HG02981 (cell line): ENCODE measurements at regions not wholly inside any gene's neighbourhood (a gene's known extent, or its start where the extent isn't known, plus 50 kb on each side); places are given as distances from the start of the nearest gene placed in this dataset.
"Not testable (repeated sequence)": the region's sequence is repeated elsewhere in the genome, so short reads cannot be mapped to it uniquely, and the experiment has no call there.

Source experiments
- ATAC-seq: cut with Tn5 transposase; IDR thresholded peaks from one replicate; pipeline ENCODE4 v1.9.1; 2021; ENCODE audit warnings: mild to moderate bottlenecking, moderate library complexity; ENCODE audit not compliant: unreplicated experiment

- not testable (repeated sequence) for ATAC-seq
Observed at GRCh38 chr3:94648270-94649180, 585.7 kb downstream of the NSUN3 start.

DNA sequence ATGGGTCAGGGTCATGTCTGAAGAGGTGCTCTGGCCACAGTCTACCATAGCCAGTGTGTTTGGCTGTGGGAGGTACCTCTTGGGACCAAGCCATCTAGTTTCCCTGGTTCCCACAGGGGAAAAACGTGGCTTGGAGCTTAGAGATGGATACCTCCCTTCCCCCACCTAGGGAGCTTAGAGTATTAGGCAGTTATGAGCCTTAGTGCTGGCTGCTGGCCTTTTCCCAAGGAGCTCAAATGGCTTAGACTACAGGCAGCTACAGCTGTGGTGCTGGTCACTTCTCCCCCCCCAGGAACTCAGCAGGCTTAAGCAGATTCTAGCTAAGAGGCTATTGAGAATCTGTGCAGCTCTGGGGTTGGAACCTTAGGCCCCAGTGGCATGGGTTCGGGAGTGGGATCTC lies 591.2 kb downstream of the NSUN3 start:
- ATAC-seq = no peak

DNA sequence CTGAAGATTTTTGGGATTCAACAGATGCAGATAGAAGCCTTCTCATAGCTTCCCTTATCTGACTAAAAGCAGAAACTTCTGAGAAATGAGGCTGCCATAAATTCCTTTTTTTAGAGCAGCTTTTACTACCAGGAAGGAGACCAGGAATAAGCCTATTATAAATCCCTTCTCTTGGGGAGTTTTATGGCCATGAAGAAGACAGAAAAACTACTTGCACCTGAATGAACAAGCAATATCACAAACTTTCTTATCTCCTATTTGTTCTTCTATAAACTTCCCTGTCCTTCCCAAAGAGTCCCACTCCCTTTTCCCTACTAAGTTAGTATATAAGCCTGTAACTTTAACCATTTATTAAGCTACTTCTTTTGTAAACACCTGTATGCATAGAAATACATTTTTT lies 603.1 kb downstream of the NSUN3 start:
- ATAC-seq = no peak

DNA sequence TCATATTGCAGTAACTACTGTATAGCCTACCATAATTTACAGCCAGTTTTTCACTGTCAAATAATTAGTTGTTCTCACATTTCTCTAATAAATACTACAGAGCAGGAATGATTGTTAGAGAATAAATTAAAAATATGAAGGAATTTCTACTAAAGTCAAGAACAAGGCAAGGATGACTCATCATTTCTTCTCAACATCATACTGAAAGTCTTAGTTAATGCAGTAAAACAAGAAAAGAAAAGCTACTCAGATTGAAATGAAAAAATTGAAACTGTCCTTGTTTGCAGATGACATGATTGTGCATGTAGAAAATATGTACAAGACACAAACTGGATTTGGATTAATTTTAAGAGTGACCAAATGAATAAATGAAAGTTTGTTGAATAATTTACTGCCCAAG lies 608.2 kb downstream of the NSUN3 start:
- no peak for ATAC-seq

GRCh38 chr3:94673876-94674275 lies 611.0 kb downstream of the NSUN3 start:
- no peak for ATAC-seq

GRCh38 chr3:94686208-94686607 lies 623.3 kb downstream of the NSUN3 start:
- no peak for ATAC-seq

- ATAC-seq = no peak
Observed at GRCh38 chr3:94693997-94694640, 631.3 kb downstream of the NSUN3 start.

DNA sequence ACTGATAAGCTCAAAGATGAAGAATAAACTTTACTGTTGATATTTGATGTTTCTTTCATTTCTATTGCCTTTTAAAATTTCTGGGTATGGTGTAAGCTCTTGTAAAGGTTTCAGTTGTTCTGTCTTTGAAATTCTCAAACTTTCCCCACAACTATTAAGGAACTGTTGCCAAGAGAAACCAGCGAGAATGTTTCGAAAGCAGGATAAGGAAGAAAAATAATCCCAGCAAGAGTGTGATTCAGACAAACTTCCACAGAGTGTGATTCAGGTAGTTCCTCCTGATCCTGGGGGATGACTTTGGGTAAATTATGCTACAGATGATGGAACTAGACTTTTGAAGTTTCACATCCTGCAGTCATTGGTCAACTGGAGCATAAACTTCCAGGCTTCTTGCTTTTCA lies 632.0 kb downstream of the NSUN3 start:
- ATAC-seq = no peak

GRCh38 chr3:94704467-94704866 lies 641.6 kb downstream of the NSUN3 start:
- no peak for ATAC-seq

GRCh38 chr3:94709249-94709902 lies 646.5 kb downstream of the NSUN3 start:
- no peak for ATAC-seq

GRCh38 chr3:94714194-94714593 lies 651.3 kb downstream of the NSUN3 start:
- no peak for ATAC-seq

DNA sequence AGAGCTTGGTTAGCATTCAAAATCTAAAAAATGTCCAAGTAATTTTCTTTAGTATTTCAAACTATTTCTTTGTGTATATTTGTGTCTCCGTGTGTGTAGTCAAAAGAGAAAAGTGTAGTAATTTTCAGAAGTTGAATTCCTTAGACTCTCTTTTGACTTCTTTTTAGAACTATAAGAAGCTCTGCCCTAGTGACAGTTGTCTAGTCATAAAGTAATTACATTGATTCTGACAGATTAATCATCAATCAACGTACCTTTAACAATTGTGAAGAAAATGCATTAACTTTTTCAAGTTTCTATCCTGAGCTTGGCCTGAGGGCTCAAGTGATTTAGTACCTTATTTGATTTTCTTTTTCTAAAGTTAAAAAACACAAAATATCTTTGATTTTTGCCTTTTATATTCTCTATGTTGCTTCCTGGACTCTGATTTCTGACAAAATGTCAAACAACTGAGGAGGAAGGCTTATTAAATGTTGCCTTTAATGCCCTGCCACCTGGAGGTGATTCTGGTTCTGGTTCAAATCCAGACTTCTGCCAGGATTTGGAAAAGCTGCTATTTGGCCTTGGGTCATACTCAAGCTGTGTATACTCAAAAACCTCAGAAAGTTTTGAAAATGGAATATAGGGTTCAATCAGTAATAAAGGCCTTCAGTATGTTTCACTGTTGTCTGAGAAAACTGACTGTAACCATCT lies 653.6 kb downstream of the NSUN3 start:
- ATAC-seq = no peak

DNA sequence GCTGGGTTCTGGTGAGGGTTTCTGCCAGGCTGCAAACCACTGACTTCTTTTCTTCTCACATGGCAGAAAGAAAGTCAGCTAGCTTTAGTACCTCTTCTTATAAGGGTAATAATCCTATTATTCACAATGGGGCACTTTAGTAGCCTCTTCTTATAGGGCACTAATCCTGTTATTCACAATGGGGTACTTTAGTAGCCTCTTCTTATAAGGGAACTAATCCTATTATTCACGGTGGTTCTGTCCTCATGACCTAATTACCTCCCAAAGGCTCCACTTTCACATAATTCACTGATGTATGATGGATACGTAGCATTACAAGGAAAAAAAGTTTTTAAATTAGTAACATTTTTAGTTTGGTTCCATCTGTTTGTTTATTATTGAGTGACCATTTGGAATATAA lies 671.3 kb downstream of the NSUN3 start:
- ATAC-seq = no peak

DNA sequence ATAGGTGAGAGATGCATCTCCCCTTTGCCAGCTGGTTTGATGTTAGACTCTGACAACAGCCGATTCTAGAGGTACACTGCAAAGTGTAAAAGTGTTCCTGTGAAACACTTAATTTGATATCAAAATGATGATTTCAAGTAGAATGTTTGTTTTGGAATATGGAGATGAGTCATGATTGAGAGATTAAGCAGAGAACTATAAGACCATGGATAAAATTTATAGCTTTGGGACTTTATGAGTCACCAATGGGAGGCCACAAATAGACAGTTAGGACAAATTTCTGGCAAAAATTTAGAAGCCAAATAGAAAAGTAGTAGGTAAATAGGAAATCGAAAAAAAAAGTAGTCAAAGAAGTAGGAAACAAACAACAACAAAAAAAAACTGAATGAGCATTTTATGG lies 672.5 kb downstream of the NSUN3 start:
- no peak for ATAC-seq

GRCh38 chr3:94737116-94737515 lies 674.3 kb downstream of the NSUN3 start:
- ATAC-seq = no peak

GRCh38 chr3:94739420-94739819 lies 676.6 kb downstream of the NSUN3 start:
- ATAC-seq = no peak

DNA sequence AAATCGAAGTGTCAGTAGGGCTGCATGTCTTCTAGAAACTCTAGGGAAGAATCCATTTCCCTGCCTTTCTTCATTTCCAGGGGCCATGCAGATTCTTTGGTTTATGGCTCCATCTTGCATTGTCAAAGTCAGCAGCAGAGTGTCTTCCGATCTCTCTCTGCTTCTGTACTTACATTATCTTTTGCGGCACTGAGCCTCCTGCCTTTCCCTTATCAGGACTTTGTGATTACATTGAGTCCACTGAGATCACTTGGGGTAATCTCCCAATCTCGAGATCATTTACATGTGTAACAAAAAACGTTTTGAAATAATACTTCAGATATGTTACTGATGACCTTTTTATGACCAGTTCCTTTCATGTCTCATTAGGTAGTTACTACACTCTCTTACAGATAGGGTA lies 695.9 kb downstream of the NSUN3 start:
- ATAC-seq = no peak

DNA sequence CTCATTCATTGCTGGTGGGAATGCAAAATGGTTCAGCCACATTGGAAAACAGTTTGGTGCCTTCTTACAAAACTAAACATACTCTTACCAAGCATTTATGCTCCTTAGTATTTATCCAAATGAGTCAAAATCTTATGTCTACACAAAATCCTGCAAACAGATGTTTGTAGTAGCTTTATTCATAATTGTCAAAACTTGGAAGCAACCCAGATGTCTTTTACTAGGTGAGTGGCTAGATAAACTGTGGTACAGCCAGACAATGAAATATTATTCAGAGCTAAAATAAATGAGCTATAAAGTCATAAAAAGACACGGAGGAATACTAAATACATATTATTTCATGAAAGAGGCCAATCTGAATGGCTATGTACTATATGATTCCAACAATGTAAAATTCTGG lies 709.5 kb downstream of the NSUN3 start:
- ATAC-seq = no peak

DNA sequence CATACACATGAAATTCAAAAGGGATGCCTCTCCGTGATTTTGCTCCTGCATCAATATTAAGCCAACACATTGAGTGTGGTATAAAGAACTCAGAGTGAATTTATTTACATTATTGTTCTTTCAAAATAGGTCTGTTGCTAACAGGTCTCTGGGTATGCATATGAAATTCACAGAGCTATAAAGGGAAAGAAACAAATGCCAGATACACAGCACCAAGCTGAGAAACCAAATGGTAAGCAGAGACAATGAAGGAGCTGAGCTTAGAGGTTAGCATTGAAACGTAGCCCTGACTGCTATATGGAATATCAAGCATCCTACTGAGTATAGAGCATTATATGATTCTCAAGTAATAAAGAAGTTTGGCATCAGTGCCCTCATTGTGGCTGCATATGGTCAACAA lies 712.9 kb downstream of the NSUN3 start:
- ATAC-seq = no peak

GRCh38 chr3:94776401-94776915 lies 713.6 kb downstream of the NSUN3 start:
- no peak for ATAC-seq

DNA sequence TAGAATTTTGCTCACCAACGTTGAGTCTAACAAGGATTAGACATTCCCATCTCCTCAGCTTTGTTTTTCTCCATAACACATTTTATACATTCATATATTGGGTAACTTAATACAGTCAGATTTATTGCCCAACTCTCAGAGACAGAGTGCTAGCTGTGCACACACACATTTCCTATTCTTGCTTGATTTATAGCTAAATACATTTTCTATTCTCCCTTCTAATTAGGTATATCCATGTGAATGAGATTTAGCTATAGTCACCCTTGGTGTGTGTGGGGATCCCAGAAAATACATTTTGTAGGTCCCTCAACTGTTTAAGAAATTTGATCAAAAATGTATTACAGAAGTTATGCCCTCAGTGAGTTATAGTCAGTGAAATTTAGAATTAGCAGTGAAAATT lies 715.4 kb downstream of the NSUN3 start:
- no peak for ATAC-seq
